ENCODE measurements at regions not wholly inside any gene's neighbourhood (a gene's known extent, or its start where the extent isn't known, plus 50 kb on each side); places are given as distances from the start of the nearest gene placed in this dataset.

DNA sequence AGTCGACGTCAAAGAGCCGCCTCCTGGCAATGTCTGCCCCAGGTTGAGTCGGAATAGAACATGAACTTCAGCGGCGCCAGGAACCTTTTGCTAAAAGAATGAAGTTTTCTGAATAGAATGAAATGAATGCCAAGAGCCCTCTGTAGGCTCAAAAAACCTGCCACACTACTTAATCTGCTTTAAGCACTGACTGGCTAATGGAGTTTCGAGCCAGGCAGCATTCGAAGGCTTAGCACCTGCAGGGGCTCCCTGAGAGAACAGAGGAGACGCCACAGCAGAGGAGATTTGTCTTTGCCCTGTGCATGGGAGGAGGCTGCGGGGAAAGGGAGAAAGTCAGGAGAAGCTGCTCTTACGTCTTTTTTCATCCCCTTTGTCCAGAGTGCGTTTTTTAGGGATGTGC lies 641.7 kb downstream of the AJAP1 start:
- 55 to 63% methylated on average over 12 of the region's 12 CpGs for WGBS, 2 donors
- intact Hi-C loops (cut with DNase I; ENCODE audit: low total_unique reads) = no loop called here
- DNase-seq = no peak
- no peak overlapping the region for H3K27ac ChIP-seq
- no peaks in the 10 kb centered on the region for H3K36me3 ChIP-seq (ENCODE audit: low read depth, missing control alignments)
- H3K4me3 ChIP-seq = no peak overlapping the region
- no peak for TF ChIP-seq POLR2A (IDR thresholded peaks at IDR 0.05)
- TF ChIP-seq, protein P1, sequence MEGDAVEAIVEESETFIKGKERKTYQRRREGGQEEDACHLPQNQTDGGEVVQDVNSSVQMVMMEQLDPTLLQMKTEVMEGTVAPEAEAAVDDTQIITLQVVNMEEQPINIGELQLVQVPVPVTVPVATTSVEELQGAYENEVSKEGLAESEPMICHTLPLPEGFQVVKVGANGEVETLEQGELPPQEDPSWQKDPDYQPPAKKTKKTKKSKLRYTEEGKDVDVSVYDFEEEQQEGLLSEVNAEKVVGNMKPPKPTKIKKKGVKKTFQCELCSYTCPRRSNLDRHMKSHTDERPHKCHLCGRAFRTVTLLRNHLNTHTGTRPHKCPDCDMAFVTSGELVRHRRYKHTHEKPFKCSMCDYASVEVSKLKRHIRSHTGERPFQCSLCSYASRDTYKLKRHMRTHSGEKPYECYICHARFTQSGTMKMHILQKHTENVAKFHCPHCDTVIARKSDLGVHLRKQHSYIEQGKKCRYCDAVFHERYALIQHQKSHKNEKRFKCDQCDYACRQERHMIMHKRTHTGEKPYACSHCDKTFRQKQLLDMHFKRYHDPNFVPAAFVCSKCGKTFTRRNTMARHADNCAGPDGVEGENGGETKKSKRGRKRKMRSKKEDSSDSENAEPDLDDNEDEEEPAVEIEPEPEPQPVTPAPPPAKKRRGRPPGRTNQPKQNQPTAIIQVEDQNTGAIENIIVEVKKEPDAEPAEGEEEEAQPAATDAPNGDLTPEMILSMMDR (IDR thresholded peaks at IDR 0.05) = no peak
- H3K4me1 ChIP-seq = no peaks in the 10 kb centered on the region
- H3K9me3 ChIP-seq = no peaks in the 10 kb centered on the region
- no peaks in the 10 kb centered on the region for H3K27me3 ChIP-seq

DNA sequence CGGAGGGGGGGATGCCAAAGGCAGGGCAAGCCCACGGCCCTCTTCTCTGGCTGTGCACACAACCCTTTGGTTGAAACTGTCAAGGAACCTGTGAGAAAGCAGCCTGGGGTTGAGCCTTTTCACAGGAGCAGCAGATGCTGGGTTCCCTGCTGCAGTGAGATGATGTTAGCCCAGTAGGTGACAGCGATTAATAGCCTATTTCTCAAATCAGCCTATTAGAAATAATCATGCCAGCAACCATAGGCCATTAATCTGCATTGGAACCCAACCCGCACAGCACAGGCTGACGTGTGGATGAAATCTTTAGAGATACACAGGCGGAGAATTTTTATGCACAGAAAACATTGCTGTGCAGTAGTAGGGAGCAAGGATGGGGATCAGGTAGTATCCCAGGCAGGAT lies 637.5 kb downstream of the AJAP1 start:
- Histone ChIP-seq H3K27me3 (no peaks in the 10 kb centered on the region), H3K27ac (no peak overlapping the region), H3K4me1 (no peaks in the 10 kb centered on the region), H3K9me3 (no peaks in the 10 kb centered on the region), H3K4me3 (no peak overlapping the region), H3K36me3 (ENCODE audit: low read depth, missing control alignments) (no peaks in the 10 kb centered on the region)
- TF ChIP-seq, protein P1 (IDR thresholded peaks at IDR 0.05) = no peak
- TF ChIP-seq POLR2A (IDR thresholded peaks at IDR 0.05) = no peak
- 66 to 67% methylated on average over 6 of the region's 6 CpGs for whole genome bisulfite sequencing, 2 donors
- no peak for DNase-seq
- intact Hi-C loops (cut with DNase I; ENCODE audit: low total_unique reads) = no loop called here

DNA sequence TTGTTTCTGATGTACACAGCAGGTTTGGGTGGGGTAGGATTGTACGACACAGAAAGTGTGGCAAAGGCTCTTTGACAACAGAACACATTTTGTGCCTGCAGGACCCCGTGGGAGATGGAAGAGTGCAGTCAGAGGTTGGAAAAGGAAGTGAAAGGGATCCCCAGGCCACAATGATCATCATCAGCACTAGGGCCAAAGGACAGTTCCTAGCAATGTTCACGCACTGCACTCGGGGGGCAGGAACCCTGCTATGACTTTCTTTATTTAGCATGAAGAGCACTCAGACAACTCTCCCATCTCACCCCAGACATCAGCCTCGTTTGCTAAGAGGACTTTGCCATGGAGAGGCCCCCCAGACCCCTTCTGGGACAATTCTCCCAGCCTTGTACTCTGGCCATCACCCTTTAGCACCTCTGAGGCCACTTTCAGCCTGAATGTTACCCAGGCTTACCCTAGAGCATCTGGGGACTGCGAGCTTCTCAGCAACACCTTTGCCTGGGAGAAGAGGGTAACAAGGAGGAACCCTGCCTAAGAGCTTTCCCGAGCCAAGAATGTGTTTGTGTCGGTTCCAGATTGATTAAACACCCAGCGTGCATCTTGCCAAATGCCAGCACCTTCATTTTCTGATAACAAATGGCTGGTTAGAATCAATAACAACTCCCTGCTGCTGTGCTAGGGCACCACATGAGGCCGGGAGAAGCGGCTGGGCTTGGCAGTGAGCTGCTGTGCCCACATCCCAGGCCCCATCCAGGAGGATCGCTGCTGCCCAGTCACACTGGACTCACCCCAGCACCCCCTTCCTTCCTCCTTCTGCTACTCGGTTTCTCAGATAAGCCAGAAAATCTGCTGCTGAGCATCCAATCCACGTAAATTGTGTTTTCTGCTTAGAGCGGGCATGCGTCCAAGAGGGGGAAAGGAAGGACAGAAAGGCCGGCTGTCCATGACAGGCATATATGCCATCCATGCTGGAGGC lies 633.1 kb downstream of the AJAP1 start:
- Histone ChIP-seq H3K27ac (no peak overlapping the region), H3K36me3 (ENCODE audit: low read depth, missing control alignments) (no peaks in the 10 kb centered on the region), H3K27me3 (no peaks in the 10 kb centered on the region), H3K9me3 (no peaks in the 10 kb centered on the region), H3K4me1 (no peaks in the 10 kb centered on the region), H3K4me3 (no peak overlapping the region)
- 63 to 70% methylated on average over 17 of the region's 17 CpGs for WGBS, 2 donors
- TF ChIP-seq, protein P1 (IDR thresholded peaks at IDR 0.05) = no peak
- no peak for TF ChIP-seq POLR2A (IDR thresholded peaks at IDR 0.05)
- no peak for DNase-seq
- intact Hi-C loops (cut with DNase I; ENCODE audit: low total_unique reads) = no loop called here

DNA sequence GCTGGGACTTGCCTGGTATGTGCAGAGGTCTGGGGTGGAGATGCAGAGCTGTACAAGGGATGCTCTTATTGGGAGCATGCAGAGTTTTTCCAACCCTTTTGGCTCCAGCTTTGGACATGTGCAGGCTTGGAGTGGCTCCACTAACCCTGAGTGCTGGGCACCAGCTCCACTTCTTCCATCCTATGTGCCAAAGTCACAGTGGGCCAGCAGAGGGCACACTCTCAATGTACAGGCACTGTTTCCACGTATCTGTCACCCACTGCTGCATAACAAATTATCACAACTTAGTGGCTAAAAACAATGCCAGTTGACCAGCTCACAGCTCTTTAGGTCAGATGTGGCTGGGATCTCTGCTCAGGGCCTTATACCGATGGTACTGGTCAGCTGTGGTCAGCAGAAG lies 631.8 kb downstream of the AJAP1 start:
- Histone ChIP-seq H3K27me3 (no peaks in the 10 kb centered on the region), H3K9me3 (no peaks in the 10 kb centered on the region), H3K27ac (no peak overlapping the region), H3K4me1 (no peaks in the 10 kb centered on the region), H3K4me3 (no peak overlapping the region), H3K36me3 (ENCODE audit: low read depth, missing control alignments) (no peaks in the 10 kb centered on the region)
- no peak for DNase-seq
- TF ChIP-seq, protein P1 (IDR thresholded peaks at IDR 0.05) = no peak
- TF ChIP-seq POLR2A (IDR thresholded peaks at IDR 0.05) = no peak
- 57% methylated on average over 2 of the region's 2 CpGs; no CpG with 5 or more reads in 1 of the 2 donors for WGBS, 2 donors
- intact Hi-C loops (cut with DNase I; ENCODE audit: low total_unique reads) = no loop called here
